Glomerular endothelial cell (primary cell): ENCODE measurements at regions not wholly inside any gene's neighbourhood (a gene's known extent, or its start where the extent isn't known, plus 50 kb on each side); places are given as distances from the start of the nearest gene placed in this dataset.
"Not testable (repeated sequence)": the region's sequence is repeated elsewhere in the genome, so short reads cannot be mapped to it uniquely, and the experiment has no call there.

Source experiments
- DNase-seq: peaks from one replicate; pipeline ENCODE4 v3.0.0-alpha.2; 2011; ENCODE audit warnings: low read depth, low spot score; ENCODE audit errors: extremely low read depth

- DNase-seq, result peak; percentile 72
Observed at GRCh38 chr3:144771381-144771870, 799.8 kb downstream of the DIPK2A start.

- DNase-seq, result no peak
Observed at GRCh38 chr3:144772372-144772771, 800.7 kb downstream of the DIPK2A start.

- no peak for DNase-seq
Observed at GRCh38 chr3:144773350-144773749, 801.7 kb downstream of the DIPK2A start.

GRCh38 chr3:144774897-144775296 lies 803.3 kb downstream of the DIPK2A start:
- no peak for DNase-seq

- no peak for DNase-seq
Observed at GRCh38 chr3:144775551-144775950, 803.9 kb downstream of the DIPK2A start.

GRCh38 chr3:144777906-144778305 lies 806.3 kb downstream of the DIPK2A start:
- DNase-seq, result no peak

- no peak for DNase-seq
Observed at GRCh38 chr3:144791034-144791433, 819.4 kb downstream of the DIPK2A start.

GRCh38 chr3:144801890-144802289 lies 830.3 kb downstream of the DIPK2A start:
- no peak for DNase-seq

- DNase-seq, result no peak
Observed at GRCh38 chr3:144809380-144809779, 837.8 kb downstream of the DIPK2A start.

- DNase-seq, result no peak
Observed at GRCh38 chr3:144810160-144810559, 838.5 kb downstream of the DIPK2A start.

GRCh38 chr3:144815655-144816054 lies 844.0 kb downstream of the DIPK2A start:
- DNase-seq, result no peak

GRCh38 chr3:144816323-144816722 lies 844.7 kb downstream of the DIPK2A start:
- DNase-seq, result no peak

GRCh38 chr3:144818973-144819372 lies 847.4 kb downstream of the DIPK2A start:
- no peak for DNase-seq

- not testable (repeated sequence) for DNase-seq
Observed at GRCh38 chr3:144820232-144820631, 848.6 kb downstream of the DIPK2A start.

- no peak for DNase-seq
Observed at GRCh38 chr3:144820726-144821125, 849.1 kb downstream of the DIPK2A start.

GRCh38 chr3:144821583-144821982 lies 850.0 kb downstream of the DIPK2A start:
- DNase-seq, result no peak

- DNase-seq, result no peak
Observed at GRCh38 chr3:144822671-144823070, 851.0 kb downstream of the DIPK2A start.

GRCh38 chr3:144831955-144832716 lies 860.5 kb downstream of the DIPK2A start:
- no peak for DNase-seq

- no peak for DNase-seq
Observed at GRCh38 chr3:144839991-144840390, 868.4 kb downstream of the DIPK2A start.

- DNase-seq, result no peak
Observed at GRCh38 chr3:144840866-144841265, 869.2 kb downstream of the DIPK2A start.

GRCh38 chr3:144843099-144843498 lies 871.5 kb downstream of the DIPK2A start:
- DNase-seq, result no peak

- no peak for DNase-seq
Observed at GRCh38 chr3:144852999-144853398, 881.4 kb downstream of the DIPK2A start.

GRCh38 chr3:144854020-144854419 lies 882.4 kb downstream of the DIPK2A start:
- DNase-seq, result not testable (repeated sequence)
